Pulmonary artery endothelial cell (primary cell): ENCODE measurements at regions not wholly inside any gene's neighbourhood (a gene's known extent, or its start where the extent isn't known, plus 50 kb on each side); places are given as distances from the start of the nearest gene placed in this dataset.
A peak's percentile ranks its signal among the peaks of the same experiment; 100 is the strongest.
"Not testable (repeated sequence)": the region's sequence is repeated elsewhere in the genome, so short reads cannot be mapped to it uniquely, and the experiment has no call there.

Source experiments
- DNase-seq: peaks from one replicate; pipeline ENCODE4 v3.0.0-alpha.2; 2011; ENCODE audit warnings: low read depth, low spot score

DNA sequence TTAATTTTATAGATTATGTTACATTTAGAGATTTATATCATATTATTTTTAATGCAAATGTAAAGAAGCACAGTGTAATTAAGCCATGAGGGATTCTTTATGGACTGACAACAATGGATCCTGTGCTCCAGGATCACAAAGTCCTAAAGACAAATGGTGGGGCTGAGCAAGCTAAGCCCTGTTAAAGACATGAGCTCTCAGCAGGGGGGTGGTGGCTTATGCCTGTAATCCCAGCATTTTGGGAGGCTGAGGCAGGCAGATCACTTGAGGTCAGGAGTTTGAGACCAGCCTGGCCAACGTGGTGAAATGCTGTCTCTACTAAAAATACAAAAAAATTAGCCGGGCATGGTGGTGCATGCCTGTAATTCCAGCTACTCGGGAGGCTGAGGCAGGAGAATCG, 160.8 kb upstream of the RGS6 start:
- not testable (repeated sequence) for DNase-seq

DNA sequence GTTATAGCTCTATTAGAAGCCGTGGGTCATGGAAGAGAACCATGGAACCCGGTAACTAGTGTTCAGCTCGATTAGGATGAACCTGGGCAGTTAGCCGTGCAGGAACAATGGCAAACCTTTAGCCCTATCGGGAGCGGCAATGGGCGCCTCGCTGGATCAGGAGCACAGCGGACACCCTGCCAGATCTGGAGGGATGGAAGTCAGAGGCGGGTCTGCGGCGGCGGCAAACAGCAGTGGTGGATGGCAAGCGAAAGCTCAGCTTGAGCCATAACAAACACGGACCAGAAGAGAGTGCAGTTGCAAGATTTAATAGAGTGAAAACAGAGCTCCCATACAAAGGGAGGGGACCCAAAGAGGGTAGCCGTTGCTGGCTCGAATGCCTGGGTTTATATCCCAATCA, 160.2 kb upstream of the RGS6 start:
- DNase-seq = not testable (repeated sequence)

GRCh38 chr14:71773898-71774481, 158.2 kb upstream of the RGS6 start:
- DNase-seq = no peak

- no peak for DNase-seq
These were observed 155.5 kb upstream of the RGS6 start for GRCh38 chr14:71776471-71777360.

GRCh38 chr14:71780075-71780474, 152.2 kb upstream of the RGS6 start:
- peak; percentile 87 for DNase-seq

DNA sequence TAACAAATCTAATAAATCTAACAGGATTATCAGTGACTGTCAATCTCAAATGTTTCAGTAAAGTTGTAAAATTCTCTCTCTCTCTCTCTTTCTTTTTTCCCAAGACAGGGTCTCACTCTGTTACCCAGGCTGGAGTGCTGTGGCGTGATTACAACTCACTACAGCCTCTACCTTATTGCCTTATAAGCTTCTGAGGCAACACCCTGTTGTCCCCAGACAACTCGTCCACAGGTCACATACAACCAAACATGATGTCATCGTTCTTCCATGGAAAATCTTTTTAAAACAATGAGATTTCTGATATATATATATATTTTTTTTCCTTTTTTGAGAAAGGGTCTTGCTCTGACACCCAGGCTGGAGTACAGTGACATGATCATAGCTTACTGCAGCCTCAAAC, 151.4 kb upstream of the RGS6 start:
- no peak for DNase-seq

DNA sequence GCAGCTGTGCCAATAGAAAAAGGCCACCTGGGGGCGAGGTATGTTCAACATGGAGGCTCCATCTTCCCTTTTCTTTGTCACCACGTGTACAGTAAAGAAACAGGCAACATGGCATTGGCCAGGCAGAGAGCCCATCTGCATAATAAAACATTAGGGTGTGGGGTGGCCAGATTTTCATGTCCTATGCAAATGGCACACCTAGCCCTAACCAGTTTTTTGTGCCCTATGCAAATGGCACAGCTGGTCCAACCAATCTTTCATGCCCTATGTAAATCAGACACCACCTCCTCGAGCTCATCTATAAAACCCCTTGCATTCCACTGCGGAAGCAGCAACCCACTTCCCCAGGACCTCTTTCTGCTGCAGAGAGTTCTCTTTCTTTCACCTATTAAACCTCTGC, 149.1 kb upstream of the RGS6 start:
- DNase-seq = no peak

DNA sequence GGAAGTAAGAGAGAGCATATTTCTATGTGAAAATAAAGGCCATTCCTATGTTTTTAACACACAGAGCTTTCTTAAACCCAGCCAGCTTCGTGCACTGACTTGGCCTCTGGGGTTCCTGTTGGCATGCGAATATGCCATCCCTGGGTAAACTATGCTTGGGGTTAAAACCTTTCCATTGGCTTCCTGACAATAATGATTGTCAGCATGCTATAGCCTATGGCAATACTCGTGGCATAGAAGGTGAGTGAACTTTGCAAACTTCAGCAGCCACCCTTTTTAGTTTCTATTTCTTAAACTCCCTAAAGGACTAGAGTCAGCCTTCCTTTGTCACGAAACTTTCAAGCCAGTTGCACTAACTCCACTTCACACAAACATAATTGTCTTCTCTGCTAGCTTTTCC, 148.4 kb upstream of the RGS6 start:
- DNase-seq = no peak

DNA sequence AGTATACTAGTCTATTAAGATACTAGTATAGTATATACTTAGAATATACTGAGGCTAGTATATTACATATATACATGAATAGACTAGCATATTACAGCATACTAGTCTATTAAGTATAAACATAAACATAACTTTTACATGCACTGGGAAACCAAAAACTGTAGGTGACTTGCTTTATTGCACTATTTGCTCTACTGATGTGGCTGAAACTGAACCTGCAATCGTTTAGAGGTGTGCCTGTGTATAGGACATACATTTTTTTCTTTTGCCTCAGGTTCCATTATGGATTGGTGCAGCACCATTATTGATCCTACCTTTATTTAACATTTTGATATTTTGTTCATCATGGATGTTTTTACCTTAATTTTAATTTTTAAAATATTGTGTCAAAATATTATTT, 143.2 kb upstream of the RGS6 start:
- DNase-seq = no peak

DNA sequence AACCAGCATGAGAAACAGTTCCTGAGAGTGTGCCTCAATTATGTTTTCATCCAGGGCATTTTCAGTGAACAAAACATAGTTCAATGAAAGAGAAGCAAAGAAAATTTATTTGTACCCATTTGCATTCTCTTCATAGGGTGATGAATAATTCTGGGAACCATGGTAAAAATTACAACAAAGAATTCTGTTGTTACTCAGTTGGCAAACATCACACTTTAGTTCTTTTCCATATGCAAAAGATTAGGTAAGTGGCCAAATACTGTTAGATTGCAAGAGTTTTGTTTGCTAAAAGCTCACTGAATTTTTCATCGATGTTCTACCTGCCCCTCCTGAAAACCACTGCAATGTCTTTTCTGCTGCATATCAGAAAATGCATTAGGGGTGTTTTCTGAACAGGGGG, 132.4 kb upstream of the RGS6 start:
- DNase-seq = no peak

DNA sequence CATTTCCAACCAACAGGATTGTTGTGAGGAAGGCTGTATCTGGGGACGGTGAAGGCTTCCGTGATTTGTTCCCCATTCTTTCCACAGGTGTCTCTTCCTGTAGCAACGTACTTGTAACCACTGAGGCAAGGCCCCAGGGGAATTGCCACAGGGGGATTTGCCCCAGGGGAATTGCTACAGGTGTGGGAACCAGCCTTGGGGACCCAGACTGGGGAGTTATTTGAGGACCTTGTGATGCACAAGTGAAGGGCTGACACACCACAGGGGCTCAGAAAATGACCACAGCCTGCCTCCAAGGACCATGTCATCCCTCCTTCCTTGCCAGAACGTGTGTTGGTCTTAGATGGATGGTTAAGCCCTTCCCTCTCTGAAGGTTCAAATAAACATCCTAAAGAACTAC, 131.4 kb upstream of the RGS6 start:
- no peak for DNase-seq

GRCh38 chr14:71803539-71804260, 128.5 kb upstream of the RGS6 start:
- DNase-seq = peak; percentile 15

- DNase-seq = no peak
These were observed 127.2 kb upstream of the RGS6 start for GRCh38 chr14:71804992-71805391.

DNA sequence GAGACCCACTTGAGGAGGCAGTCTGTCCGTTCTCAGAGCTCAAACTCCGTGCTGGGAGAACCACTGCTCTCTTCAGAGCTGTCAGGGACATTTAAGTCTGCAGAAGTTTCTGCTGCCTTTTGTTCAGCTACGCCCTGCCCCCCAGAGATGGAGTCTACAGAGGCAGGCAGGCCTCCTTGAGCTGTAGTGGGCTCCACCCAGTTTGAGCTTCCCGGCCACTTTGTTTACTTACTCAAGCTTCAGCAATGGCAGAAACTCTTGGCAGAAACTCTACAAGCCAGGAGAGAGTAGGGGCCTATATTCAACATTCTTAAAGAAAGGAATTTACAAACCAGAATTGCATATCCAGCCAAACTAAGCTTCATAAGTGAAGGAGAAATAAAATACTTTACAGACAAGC, 125.2 kb upstream of the RGS6 start:
- DNase-seq = not testable (repeated sequence)

GRCh38 chr14:71810800-71811199, 121.4 kb upstream of the RGS6 start:
- DNase-seq = not testable (repeated sequence)

GRCh38 chr14:71812693-71813092, 119.5 kb upstream of the RGS6 start:
- no peak for DNase-seq

- no peak for DNase-seq
These were observed 117.1 kb upstream of the RGS6 start for GRCh38 chr14:71815110-71815509.

- no peak for DNase-seq
These were observed 107.4 kb upstream of the RGS6 start for GRCh38 chr14:71824816-71825215.

DNA sequence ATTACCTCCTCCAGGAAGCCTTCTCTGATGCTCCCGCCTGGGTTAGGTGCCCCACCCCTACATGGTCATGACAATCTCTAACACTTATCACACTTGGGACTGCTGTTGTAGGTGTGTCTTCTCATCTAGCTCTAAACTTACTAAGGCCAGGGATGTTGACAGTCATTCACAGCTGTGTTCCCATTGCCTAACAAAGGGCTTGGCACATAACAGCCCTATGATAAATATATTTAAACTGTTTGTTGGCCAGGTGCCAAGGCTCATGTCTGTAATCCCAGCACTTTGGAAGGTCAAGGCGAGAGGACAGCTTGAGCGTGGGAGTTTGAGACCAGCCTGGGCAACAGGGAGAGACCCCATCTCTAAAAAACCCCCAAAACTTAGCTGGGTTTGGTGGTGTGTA, 98.8 kb upstream of the RGS6 start:
- no peak for DNase-seq

DNA sequence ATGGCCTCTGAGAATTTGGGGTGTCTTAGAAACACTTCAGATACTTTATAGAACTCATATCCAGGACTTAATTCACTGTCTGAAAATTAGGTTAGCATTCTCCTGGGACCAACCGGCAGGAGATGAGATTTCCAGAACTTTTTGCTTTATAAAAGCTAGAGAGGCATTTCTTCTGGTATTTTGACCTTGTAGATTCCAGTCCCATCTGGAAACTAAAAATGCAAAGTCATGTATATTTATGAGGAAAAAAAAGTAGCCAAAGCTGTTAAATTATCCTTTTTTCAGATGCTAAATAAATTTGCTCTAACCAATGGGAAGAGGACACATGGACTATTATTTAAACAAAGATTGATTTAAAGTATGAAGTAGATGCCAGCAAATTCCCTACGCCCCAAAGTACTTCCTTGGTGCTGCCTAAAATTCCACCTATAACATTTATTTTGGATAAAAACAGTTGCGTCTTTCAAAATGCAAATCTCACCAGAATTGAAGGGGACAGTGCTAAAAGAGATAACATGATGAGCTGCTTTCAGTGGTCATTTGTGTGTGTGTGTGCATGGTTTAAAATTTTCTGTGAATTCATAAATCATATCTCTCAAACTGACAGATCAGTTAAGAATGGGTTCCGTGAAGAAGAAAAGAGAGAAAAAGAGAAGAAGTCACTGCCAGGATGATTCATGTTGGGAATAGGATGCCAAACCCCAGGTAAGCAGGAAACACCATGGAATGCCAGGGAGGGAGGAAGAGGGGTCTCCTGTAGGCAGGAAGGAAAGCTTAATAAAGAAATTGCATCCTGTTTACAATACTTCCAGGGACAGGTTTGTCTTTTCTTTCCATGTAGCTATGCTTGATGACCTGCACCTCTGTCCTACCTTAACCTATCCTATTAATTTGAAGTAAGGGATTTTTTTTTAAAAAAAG, 97.7 kb upstream of the RGS6 start:
- DNase-seq = no peak

DNA sequence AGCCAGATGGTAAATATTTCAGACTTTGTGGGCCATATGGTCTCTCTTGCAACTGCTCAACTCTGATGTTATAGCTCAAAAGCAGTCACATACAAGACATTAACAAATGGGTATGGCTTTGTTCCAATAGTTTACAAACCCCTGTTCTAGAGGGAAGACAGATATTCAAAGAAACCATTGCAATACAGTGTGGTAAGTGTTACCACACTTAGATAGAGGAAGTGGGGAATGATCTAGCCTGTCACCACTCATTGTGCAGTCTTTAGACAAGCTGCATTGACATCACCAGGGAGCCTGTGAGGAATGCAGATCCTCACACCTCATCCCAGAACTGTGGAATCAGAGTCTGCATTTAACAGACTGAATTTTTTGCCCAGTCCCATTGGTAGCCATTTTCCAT, 80.0 kb upstream of the RGS6 start:
- no peak for DNase-seq
